Epidermal melanocyte (primary cell): ENCODE measurements at regions not wholly inside any gene's neighbourhood (a gene's known extent, or its start where the extent isn't known, plus 50 kb on each side); places are given as distances from the start of the nearest gene placed in this dataset.

Experiments
- DNase-seq: peaks from one replicate; pipeline ENCODE4 v3.0.0; 2011; ENCODE audit warnings: low spot score; ENCODE audit not compliant: insufficient read length

- DNase-seq = no peak
Observed at GRCh38 chr11:95554911-95555310, 234.7 kb downstream of the FAM76B start.

GRCh38 chr11:95549301-95549700 lies 240.3 kb downstream of the FAM76B start:
- DNase-seq = no peak

GRCh38 chr11:95548416-95548815 lies 241.2 kb downstream of the FAM76B start:
- DNase-seq = no peak

GRCh38 chr11:95547976-95548375 lies 241.6 kb downstream of the FAM76B start:
- no peak for DNase-seq

- DNase-seq = peak; percentile 63
Observed at GRCh38 chr11:95547186-95547585, 242.4 kb downstream of the FAM76B start.

- no peak for DNase-seq
Observed at GRCh38 chr11:95545116-95545875, 244.3 kb downstream of the FAM76B start.

GRCh38 chr11:95544095-95544856 lies 245.3 kb downstream of the FAM76B start:
- DNase-seq = no peak

- no peak for DNase-seq
Observed at GRCh38 chr11:95542868-95543551, 246.6 kb downstream of the FAM76B start.

GRCh38 chr11:95541715-95542114 lies 247.9 kb downstream of the FAM76B start:
- no peak for DNase-seq

- no peak for DNase-seq
Observed at GRCh38 chr11:95536047-95536690, 253.4 kb downstream of the FAM76B start.

- DNase-seq = no peak
Observed at GRCh38 chr11:95534809-95535208, 254.8 kb downstream of the FAM76B start.

GRCh38 chr11:95534226-95534625 lies 255.4 kb downstream of the FAM76B start:
- DNase-seq = no peak

- DNase-seq = no peak
Observed at GRCh38 chr11:95531116-95531515, 258.5 kb downstream of the FAM76B start.

- no peak for DNase-seq
Observed at GRCh38 chr11:95524314-95525036, 265.1 kb downstream of the FAM76B start.

GRCh38 chr11:95522874-95523273 lies 266.7 kb downstream of the FAM76B start:
- DNase-seq = no peak

- no peak for DNase-seq
Observed at GRCh38 chr11:95521862-95522261, 267.7 kb downstream of the FAM76B start.

GRCh38 chr11:95521133-95521542 lies 268.4 kb downstream of the FAM76B start:
- no peak for DNase-seq

- no peak for DNase-seq
Observed at GRCh38 chr11:95520369-95521132, 269.0 kb downstream of the FAM76B start.

- DNase-seq = no peak
Observed at GRCh38 chr11:95519912-95520311, 269.7 kb downstream of the FAM76B start.

GRCh38 chr11:95517453-95517852 lies 272.1 kb downstream of the FAM76B start:
- no peak for DNase-seq
